GM19397 (cell line): ENCODE measurements at regions not wholly inside any gene's neighbourhood (a gene's known extent, or its start where the extent isn't known, plus 50 kb on each side); places are given as distances from the start of the nearest gene placed in this dataset.

Experiments used
- ATAC-seq: cut with Tn5 transposase; IDR thresholded peaks from one replicate; pipeline ENCODE4 v1.9.1; 2021; ENCODE audit warnings: mild to moderate bottlenecking, moderate library complexity; ENCODE audit not compliant: unreplicated experiment

DNA sequence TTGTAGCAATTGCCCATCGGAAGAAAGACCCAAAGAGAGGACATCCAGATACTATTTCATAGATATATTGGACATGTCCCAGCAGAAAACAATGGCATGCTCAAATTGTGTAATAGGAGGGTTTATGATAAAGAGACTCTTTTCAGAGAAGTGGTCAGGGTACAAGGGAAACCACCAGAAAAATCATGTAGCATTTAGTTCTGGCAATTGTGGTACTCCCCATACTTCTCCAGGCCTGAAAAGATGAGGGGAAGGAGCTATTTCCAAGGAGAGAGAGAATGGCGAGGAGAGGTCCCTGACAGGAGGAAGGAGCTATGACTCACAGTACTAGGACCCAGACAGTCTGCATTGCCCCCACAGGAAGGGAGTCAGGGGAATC lies 68.4 kb upstream of the ADO start:
- ATAC-seq: no peak

GRCh38 chr10:62738916-62739315 lies 65.6 kb upstream of the ADO start:
- no peak for ATAC-seq

- no peak for ATAC-seq
Observed at GRCh38 chr10:62740885-62741745, 63.4 kb upstream of the ADO start.

- no peak for ATAC-seq
Observed at GRCh38 chr10:62741996-62742395, 62.5 kb upstream of the ADO start.

GRCh38 chr10:62742536-62743061 lies 61.9 kb upstream of the ADO start:
- no peak for ATAC-seq

DNA sequence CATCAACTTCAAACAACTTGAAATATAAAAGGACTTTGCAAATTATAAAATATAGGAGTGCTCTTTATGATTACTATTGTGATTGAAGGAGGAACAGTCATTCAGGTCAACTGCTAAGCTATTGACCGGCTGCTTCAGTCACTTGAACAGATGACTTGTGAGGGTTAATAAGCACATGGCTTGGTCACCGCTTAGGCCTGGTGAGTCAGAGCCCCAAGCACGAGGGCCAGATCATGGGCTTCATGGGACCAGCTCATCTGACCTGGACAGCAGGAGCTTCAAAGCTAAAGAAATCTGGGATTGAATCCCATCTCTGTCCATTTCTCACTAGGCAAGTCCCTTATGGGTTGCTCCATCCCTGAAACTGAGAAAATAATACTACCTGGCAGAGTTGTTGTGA lies 60.4 kb upstream of the ADO start:
- no peak for ATAC-seq

- ATAC-seq: no peak
Observed at GRCh38 chr10:62745581-62745980, 58.9 kb upstream of the ADO start.

- no peak for ATAC-seq
Observed at GRCh38 chr10:62746951-62747729, 57.4 kb upstream of the ADO start.

GRCh38 chr10:62748386-62748785 lies 56.1 kb upstream of the ADO start:
- ATAC-seq: no peak

DNA sequence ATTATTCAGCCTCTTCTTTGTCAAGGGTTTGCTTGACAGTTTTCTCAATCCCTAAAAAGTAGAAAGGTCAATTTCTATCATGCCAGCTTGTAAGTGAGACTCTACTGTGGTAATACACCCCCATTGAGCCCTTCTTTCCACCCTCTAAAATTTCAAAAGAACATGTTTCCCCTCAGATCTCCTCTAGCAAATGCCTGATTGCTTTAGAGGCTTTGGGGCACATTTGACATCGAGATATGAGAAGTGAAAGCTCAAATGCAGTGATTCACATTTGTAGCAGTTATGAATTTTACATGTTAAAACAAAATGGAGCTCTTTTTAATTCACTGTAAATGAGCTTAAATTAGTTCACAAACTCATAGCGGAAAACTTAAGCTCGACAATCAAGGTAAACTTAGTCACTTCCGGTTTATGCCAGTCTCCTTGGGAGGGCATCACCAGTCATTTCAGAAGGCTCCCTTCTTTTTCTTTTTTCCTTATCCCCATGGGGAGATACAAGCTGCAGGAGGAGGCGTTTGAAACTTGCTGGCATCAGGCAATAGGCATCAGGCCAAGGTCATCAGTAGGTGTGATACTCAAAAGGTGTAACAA lies 55.3 kb upstream of the ADO start:
- no peak for ATAC-seq
